Thyroid gland (tissue), 4 donors: ENCODE measurements at regions not wholly inside any gene's neighbourhood (a gene's known extent, or its start where the extent isn't known, plus 50 kb on each side); places are given as distances from the start of the nearest gene placed in this dataset.

Experiments
- CTCF ChIP-seq, 6 experiments: fragments of 200-600 bp in 3 of 6; fragments of 450-650 bp in 3 of 6; sonication (generic) in 3 of 6; IDR thresholded peaks; one replicate each; pipeline ENCODE4 v1.5.1; 2016 to 2019; ENCODE audit warnings: antibody characterized with exemption in 6 of 6, mild to moderate bottlenecking in 2 of 6, inconsistent platforms in 1 of 6, moderate library complexity in 1 of 6
- POLR2A ChIP-seq, 2 donors: fragments of 450-650 bp; IDR thresholded peaks; one replicate each; pipeline ENCODE4 v1.6.1; 2017; ENCODE audit warnings: antibody characterized with exemption in 2 of 2, mild to moderate bottlenecking in 2 of 2, moderate library complexity in 1 of 2

- no peak for TF ChIP-seq POLR2A (IDR thresholded peaks at IDR 0.05)
- no peak for TF ChIP-seq CTCF (IDR thresholded peaks at IDR 0.05)
These were observed 190.3 kb upstream of the FAM241A start for GRCh38 chr4:111955001-111955400.
